ENCODE measurements at regions not wholly inside any gene's neighbourhood (a gene's known extent, or its start where the extent isn't known, plus 50 kb on each side); places are given as distances from the start of the nearest gene placed in this dataset.

DNA sequence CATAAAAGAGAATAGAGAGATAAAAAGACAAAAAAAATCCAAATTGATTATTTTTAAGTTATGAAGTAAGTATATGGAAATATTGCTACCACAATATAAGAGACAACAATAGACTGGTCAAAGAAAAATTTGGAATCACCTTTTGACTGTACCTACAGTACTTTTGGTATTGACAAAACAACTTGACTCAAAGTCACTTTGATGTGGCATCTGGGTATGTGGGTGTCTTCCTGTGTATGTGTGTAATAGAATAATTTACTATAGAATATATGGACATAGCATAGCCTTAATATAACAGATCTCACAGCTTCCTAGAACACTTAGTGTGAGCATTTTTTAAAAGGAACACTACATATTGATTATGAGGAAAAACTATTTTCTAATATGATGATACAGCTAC lies 1016.2 kb upstream of the PCDH20 start:
- no peaks in the 10 kb centered on the region for H3K9me3 ChIP-seq (ENCODE audit: control insufficient read depth, low read depth, low read length)
- Mint-ChIP-seq H3K36me3 (ENCODE audit: insufficient read depth in 1 of 3, low read depth in 3 of 3) (no peaks in the 10 kb centered on the region), H3K27ac (no peak overlapping the region), H3K4me1 (peaks cover 3 to 10% of the 10 kb centered on the region in 2 experiments), H3K9me3 (no peaks in the 10 kb centered on the region), H3K27me3 (ENCODE audit: low read depth) (no peaks in the 10 kb centered on the region), H3K4me3 (no peak overlapping the region)
- no peaks in the 10 kb centered on the region for H3K4me1 ChIP-seq (ENCODE audit: insufficient read depth, low read length)
- H3K23me2 ChIP-seq (ENCODE audit: insufficient read length, low read depth, low read length, poor library complexity, severe bottlenecking), result no peaks in the 10 kb centered on the region
- H2BK5ac ChIP-seq (ENCODE audit: insufficient read length, low read length), result no peak overlapping the region
- H4K8ac ChIP-seq (replicated peaks; ENCODE audit: insufficient read length, low read depth, low read length), result no peak overlapping the region
- H3K27ac ChIP-seq (ENCODE audit: insufficient read length, low read depth, low read length), result no peak overlapping the region
- H2BK120ac ChIP-seq (ENCODE audit: low read depth, low read length, poor library complexity, severe bottlenecking), result no peak overlapping the region
- no peak overlapping the region for H4K91ac ChIP-seq (ENCODE audit: insufficient read length, low read depth, low read length)
- H3K18ac ChIP-seq (ENCODE audit: insufficient read length, low read depth, low read length), result no peak overlapping the region
- no peak overlapping the region for H3K4me2 ChIP-seq (ENCODE audit: insufficient read depth, insufficient read length, low read length)
- no peaks in the 10 kb centered on the region for H4K20me1 ChIP-seq (ENCODE audit: control insufficient read depth, insufficient read depth, insufficient read length)
- no peak overlapping the region for H2BK20ac ChIP-seq (ENCODE audit: low read depth, low read length, poor library complexity, severe bottlenecking)
- no peak overlapping the region for H3K4ac ChIP-seq (ENCODE audit: low read depth, low read length)
- no peak overlapping the region for H4K5ac ChIP-seq (ENCODE audit: insufficient read length, low read depth, low read length)
- no peak overlapping the region for H3T11ph ChIP-seq (ENCODE audit: low read length)
- H2AFZ ChIP-seq (ENCODE audit: low read length), result no peak overlapping the region
- no peak overlapping the region for H3K56ac ChIP-seq (ENCODE audit: insufficient read length, low read depth, low read length)
- no peaks in the 10 kb centered on the region for H3K79me1 ChIP-seq (ENCODE audit: insufficient read depth, low read depth, low read length, poor library complexity, severe bottlenecking)
- no peak overlapping the region for H2BK15ac ChIP-seq (ENCODE audit: low read depth, low read length)
- no peaks in the 10 kb centered on the region for H3K27me3 ChIP-seq (ENCODE audit: insufficient read depth, low read length)
- H2BK12ac ChIP-seq (ENCODE audit: insufficient read length, low read depth, low read length), result no peak overlapping the region
- H3K14ac ChIP-seq (ENCODE audit: insufficient read depth, low read length), result no peak overlapping the region
- no peaks in the 10 kb centered on the region for H3K79me2 ChIP-seq (ENCODE audit: insufficient read depth, low read length)
- DNase-seq, result no peak
- H3K9ac ChIP-seq (ENCODE audit: extremely low read depth, insufficient read length, low read length), result no peak overlapping the region
- TF ChIP-seq, protein P1, sequence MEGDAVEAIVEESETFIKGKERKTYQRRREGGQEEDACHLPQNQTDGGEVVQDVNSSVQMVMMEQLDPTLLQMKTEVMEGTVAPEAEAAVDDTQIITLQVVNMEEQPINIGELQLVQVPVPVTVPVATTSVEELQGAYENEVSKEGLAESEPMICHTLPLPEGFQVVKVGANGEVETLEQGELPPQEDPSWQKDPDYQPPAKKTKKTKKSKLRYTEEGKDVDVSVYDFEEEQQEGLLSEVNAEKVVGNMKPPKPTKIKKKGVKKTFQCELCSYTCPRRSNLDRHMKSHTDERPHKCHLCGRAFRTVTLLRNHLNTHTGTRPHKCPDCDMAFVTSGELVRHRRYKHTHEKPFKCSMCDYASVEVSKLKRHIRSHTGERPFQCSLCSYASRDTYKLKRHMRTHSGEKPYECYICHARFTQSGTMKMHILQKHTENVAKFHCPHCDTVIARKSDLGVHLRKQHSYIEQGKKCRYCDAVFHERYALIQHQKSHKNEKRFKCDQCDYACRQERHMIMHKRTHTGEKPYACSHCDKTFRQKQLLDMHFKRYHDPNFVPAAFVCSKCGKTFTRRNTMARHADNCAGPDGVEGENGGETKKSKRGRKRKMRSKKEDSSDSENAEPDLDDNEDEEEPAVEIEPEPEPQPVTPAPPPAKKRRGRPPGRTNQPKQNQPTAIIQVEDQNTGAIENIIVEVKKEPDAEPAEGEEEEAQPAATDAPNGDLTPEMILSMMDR (conservative IDR thresholded peaks at IDR 0.05), result no peak
- H2AK5ac ChIP-seq (ENCODE audit: insufficient read length, low read length), result no peak overlapping the region
- H3K23ac ChIP-seq (ENCODE audit: insufficient read length, low read depth, low read length), result no peak overlapping the region
